ENCODE measurements at regions not wholly inside any gene's neighbourhood (a gene's known extent, or its start where the extent isn't known, plus 50 kb on each side); places are given as distances from the start of the nearest gene placed in this dataset.

DNA sequence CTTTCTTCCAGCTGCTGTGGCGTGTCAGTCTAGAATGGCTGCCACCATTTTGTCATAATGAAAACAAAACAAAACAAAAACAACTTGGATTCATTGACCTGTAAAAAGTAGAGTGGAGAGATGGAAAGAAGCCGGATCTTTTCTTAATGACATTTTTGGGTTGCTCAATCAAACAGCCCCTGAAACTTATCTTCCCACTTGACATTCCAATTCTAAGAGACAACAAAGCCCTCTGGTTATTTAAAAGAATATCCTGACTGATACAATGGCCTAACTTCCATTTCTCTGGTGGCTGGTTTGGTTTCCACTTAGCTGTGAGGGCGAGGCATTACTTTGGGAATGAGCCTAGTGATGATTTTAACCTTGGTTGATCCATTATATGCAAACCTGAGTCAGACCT lies 123.7 kb downstream of the AQP4 start:
- DNase-seq (ENCODE audit: low read depth) = no peak

DNA sequence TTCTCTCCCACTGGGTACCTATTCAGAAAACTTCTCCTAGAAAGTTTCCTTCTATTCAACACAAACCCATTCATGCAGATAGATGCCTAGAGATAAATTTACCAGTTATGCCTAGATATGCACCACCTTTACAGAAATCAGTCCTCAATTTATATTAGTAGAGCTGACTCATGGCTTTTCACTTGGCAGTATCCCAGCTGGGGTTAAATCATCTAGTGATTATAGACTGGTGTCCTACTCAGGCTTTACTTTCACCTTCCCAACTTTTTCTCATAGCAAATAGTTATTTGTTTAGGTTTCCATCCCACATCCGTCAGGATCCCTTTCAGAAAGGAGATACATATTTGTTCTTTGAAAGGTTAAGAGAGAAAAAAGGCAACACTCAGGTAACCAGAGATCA lies 124.5 kb downstream of the AQP4 start:
- no peak for DNase-seq (ENCODE audit: low read depth)

DNA sequence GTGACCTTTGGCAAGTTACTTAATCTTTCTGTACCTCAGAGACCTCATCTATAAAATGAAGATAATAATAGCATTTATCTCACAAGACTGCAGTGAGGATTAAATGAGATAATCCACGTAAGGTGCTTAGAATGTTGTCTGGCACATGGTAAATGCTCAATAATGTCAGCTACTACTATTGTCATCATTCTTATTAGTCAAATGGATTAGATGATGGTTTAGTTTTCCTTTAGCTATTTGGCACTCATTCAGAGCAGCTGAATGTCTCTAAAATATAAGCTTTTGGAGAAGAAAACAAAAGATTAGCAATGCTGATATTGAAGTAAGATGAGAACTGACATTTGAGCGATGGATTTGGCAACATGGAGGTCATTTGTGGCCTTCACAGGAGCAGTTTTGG lies 125.1 kb downstream of the AQP4 start:
- DNase-seq (ENCODE audit: low read depth) = no peak

DNA sequence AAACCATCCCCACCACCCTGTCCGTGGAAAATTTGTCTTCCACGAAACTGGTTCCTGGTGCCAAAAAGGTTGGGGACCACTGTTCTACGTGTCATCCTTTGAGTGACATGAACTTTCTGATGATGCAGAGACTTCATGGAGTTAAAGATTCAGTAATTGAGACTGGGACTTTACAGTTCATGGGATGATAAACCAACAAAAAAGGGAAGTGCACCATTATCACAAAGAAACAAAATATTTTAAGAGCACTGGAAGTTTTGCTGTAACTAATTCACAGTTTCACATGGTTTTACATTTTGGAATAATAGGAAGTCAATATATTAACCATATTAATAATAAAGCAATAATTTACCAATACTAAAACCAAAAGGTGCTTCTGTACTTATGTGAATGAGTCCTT lies 126.8 kb downstream of the AQP4 start:
- no peak for DNase-seq (ENCODE audit: low read depth)

DNA sequence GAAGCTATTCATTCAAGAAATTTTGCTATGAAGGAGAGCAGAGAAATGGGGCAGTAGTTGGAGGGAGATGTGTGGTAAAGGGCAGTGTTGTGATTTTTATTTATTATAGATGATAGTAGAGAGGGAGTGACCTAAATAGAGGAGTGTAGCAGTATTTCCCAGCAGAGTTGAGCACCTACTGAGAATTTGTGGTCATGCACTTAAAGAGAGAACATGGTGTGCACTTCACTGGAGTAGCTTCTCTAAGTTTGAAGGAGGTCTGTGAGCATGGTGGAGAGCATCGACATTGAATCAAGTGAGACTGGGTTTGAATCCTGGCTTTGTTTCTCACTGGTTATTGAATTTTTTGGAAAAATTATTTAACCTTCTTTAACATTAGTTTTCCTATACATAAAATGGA lies 129.2 kb downstream of the AQP4 start:
- no peak for DNase-seq (ENCODE audit: low read depth)

DNA sequence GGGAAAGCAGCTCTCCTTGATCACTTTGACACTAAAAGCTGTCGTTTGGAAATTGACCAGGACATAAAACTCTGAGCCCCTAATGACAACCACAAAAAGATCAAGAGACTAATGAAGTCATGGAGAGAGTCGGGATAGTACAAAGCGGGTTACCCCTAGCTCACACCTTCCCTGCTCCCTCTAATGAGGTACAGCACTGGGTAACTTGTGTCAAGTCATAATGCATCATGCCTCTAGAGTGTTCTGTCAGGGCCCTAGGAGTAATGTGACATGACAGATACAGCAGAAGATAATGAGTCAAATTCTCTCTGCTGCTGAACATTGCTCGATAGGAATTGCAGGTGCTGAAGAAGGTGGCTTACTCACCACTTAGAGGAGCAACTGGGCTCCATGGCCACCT lies 130.7 kb downstream of the AQP4 start:
- no peak for DNase-seq (ENCODE audit: low read depth)

DNA sequence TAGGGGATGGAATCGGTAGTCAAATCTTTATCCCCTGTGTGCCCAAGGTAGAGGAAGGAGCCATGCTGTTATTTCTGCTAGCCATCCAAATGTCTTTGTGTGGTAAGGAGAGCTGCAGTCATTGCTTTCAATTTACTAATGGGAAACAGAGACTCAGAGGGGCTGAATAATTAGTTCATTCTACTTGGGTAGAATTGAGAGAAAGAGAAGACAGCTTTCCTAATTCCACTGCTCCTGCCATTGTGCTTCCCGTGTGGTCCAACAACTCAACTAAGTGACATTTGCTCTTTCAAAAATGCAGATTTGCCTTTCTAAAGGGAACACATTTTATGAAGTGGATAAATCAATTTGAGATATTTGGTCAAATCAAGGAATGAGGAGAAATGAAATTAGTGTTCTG lies 136.1 kb downstream of the AQP4 start:
- DNase-seq (ENCODE audit: low read depth) = no peak

DNA sequence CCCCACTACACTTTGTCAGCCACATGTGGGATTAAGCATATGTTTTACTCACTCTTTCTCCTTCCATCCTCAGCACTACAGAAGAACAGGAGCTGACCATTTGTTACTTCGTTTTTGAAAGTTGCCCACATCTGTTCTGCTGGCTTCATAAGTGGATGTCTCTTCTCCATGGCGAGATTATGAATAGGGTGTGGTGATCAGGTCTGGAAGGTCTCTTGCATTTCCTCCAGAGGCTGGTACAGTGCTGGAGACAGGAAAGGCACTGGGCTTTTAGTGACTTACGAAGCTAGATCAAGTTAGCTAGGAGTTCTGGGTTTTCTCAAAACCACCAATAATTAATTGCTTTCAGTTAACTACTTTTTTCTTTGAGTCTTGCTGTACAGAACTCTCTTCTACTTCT lies 136.5 kb downstream of the AQP4 start:
- no peak for DNase-seq (ENCODE audit: low read depth)

DNA sequence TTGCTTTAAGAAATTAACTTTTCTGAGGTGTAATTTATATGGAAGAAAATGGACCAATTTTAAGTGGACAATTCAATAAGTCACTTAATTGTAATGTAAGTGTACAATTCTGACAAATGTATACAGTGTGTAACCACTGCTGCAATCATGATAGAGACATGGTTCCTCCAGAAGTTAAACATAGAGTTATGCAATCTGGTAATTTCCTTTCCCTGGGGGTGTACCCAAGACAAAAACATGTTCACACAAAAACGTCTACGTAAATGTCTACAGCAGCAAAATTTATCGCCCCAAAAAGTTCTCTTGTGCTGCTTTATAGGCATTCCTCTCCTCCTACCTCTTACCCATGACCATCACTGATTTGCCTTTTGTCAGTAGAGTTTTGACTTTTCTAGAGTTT lies 141.5 kb downstream of the AQP4 start:
- no peak for DNase-seq (ENCODE audit: low read depth)

DNA sequence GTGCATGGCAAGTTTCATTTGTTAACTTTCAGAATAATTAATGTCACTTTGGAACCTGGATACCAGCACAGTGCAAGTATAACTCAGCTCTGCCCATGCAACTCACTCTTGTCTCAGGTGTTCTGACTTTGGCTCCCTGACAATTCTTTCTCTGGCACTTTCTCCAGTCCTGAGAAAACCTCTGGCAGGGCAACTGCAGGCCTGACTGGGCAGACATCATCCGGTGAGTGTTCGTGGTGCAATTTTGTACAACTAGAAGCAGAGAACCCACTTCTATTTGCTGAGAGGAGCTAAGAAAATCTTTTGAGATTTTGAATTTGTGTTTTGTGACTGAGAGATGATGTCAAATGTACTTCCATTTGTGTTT lies 143.0 kb downstream of the AQP4 start:
- DNase-seq (ENCODE audit: low read depth) = no peak

DNA sequence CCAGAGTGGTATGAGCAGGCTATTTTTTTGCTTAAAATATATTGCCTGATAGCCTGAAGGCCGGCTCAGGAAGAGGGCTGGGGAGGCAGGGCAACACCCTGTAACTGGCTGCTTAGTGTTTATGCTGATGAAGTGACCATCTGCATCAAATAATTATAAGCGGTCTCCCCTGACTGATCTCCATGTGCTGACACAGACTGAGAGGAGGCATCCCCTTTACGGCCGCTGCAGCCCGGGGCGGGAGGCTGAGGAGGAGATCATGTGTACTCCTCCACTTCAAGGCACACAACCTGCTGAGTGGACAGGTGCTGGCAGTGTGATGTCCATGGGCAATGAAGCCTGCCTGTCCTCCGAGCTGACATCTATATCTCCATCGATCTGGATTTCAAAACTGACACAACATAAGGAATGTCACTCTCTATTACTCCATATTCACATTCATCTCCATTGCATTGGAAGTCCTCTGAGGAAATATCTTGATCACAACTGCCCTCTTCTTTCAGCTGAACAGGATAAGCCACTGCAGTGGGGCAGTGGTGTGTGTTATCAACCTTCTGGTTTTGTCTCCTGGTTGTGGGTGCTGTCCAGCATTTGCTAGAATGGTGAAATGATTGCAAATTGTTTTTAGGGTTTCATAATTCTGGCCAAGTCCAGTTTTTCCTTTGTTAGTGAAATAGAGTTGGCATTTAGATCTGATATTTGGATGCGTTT lies 143.5 kb downstream of the AQP4 start:
- DNase-seq (ENCODE audit: low read depth) = no peak

DNA sequence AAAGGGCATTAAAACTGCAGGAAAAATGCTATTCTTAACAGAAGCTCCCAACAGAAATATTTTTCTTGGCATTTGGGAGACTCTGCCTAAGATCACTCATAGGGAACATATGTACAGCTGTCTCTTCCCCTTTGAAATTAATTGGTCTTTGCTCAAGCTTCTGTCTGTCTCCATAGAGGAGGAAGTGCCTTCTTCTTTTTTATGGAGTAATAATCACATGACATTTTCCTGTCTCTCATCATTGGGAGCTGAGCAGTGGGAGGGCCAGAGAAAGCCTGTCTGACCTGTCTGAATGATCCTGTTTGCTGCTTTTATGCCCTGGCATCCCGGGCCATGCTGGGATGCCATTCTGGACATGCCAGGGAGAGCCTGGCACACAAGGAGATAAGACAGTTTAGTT lies 145.6 kb downstream of the AQP4 start:
- DNase-seq (ENCODE audit: low read depth) = no peak

DNA sequence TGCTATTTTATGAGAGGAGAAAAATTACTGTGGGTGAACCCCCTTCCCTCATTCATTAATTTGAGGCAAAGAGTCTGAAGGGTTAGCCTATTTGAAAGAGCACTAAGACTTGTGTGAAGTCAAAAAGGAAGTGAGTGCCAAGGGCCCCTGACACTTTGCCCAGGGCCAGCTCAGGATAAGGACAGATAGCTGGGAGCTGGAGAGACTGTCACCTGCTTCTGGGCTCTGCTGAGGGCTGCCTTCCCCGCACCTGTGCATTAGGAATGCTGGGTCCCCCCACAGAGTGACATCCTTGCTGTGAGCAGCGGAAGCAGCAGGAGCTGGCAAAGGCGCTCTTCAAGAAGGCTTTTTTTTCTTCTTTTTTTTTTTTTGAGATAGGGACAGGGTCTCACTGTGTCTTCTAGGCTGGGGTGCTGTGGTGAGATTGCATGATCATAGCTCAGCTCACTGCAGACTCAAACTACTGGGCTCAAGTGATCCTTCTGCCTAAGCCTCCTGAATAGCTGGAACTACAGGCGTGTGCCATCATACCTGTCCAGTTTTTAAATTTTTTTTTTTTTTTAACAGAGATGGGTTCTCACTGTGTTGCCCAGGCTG lies 148.3 kb downstream of the AQP4 start:
- no peak for DNase-seq (ENCODE audit: low read depth)

DNA sequence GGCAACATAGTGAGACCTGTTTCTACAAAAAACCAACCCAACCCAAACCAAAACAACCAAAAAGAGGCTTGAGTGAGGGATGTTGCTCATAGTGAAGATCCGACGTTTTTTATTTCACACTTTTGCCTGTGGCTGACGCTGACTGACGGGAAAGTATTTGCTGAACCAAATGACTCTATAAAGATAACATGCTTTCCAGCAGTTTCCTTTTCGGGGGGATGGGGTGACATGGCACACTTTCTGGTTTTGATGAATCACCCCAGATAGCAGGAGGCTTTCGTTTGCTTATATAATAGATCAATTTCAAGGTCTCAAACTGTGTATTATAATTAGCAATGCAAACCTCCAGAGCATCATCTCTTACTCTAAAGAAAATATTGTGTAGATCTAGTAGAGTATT lies 150.8 kb downstream of the AQP4 start:
- no peak for DNase-seq (ENCODE audit: low read depth)

DNA sequence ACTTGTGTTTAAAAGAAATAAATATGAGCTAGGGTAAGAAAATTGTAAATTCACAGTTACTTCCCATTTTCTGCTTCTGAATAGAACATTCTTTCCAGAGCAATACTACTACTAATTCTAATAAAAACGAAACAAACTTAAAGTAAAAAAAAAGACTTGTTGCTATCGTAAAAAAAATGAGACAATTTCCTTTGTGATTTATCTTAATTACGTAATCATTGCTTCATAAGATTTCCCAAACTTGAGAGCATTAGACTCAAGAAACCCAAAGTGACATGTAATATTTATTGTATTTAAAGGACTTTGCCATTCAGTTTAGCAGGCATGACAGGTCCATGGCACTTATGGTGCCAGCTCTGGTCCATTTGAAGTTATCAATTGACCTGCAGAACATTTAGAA lies 153.8 kb downstream of the AQP4 start:
- DNase-seq (ENCODE audit: low read depth) = no peak

DNA sequence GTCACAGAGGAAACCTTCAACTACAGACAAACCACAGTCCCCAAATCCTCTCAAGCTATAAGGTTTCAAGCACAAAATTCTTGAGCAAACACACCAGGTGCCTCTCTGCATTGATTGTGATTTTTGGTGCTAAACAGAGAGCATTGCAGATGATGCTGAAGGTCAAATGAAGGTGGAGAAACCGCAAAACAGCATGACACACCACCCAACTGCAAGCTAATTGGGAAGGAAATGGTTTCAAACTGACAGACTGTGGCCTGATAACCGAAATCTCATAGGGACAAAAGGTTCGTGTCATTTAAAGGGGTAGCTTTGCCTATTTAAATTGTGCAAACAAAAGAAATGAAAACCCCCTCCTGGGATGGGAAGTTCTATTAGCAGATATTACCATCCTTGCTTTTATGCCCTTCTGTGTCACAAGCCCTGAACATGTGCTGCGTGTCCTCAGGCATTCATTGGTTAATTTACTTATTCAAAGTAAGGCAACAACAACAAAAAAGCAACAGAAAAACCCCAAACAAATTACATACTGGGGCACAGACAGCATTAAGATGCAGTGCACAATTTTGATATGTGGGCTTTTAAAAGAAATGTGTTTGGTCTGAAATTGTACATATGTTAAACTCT lies 154.9 kb downstream of the AQP4 start:
- no peak for DNase-seq (ENCODE audit: low read depth)

DNA sequence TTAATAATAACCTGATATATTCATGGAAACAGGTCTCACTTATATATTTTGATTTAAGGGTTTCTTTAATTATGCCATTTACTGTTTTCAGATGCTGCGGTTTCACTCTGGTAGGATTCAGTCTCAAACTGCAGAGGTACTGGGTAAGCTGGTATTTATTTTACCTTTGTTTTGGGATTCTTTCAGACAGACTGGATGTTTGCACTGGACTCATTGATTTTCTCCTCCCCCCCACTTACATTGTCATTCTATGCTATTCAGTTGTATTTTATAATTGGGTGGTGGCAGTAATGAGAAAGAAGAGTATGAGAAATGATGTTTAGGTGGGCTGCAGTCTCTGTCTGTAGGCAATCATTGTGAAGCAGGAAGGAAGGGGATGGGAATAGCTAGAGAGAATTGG lies 155.6 kb downstream of the AQP4 start:
- no peak for DNase-seq (ENCODE audit: low read depth)

DNA sequence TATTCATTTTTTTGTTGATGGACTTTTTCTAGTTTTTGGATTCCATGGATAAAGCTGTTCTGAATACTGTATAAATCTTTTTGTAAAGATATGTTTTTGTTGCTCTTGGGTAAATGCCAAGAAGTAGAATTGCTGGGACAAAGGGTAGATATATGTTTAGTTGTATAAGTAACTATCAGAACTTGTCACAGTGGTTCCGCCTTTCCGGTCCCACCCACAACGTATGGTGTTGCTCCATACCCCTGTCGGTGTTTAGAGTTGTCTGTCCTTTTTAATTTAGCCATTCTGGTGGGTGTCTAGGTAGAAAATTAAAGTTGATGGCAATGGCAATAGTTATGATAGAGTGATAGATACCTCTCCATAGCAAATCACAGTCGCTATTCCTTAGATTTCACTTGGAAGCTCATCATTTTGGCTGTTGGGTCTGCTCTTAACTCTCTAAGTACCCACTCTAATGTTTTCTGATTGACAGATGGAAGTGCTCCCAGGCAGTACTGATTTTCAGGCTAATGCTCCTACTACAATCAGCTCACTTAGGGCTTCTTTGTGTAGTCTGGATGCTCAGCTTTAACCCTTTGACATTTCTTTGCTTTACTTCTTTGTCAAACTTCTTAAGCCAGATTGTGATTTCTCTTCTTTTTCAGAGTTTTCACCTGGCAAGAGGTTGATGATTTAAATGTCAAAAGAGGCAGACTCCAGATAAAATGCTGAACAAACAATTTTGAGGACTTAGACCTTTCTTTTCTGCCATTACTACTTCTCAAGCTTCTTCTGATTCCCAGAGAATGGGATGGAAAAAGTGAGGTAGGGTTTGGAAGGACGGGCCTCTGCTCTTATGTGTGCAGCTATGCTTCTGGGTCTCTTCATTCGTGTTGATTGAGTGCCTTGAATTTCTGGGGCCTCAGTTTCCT lies 156.4 kb downstream of the AQP4 start:
- no peak for DNase-seq (ENCODE audit: low read depth)

DNA sequence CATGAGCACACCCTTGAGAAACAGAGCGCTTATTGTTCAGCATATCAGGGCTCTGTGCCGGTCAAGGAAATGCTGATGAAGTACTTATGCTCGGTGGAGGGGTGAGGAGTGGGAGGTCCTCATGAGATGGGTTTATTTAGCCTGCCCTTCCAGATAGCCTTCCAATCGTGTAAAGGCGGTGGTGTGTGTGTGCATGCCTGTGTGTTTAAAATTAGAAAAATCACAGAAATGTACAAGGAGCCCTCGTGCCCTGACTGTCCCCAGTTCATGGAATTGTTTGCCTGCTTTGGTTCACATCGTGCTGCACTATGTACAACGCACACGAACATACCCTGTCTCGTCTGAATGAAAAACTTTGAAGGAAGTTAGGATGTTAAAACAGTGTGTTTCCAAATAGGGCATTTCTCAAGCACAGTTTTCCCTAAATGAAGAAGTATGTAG lies 158.6 kb downstream of the AQP4 start:
- no peak for DNase-seq (ENCODE audit: low read depth)

DNA sequence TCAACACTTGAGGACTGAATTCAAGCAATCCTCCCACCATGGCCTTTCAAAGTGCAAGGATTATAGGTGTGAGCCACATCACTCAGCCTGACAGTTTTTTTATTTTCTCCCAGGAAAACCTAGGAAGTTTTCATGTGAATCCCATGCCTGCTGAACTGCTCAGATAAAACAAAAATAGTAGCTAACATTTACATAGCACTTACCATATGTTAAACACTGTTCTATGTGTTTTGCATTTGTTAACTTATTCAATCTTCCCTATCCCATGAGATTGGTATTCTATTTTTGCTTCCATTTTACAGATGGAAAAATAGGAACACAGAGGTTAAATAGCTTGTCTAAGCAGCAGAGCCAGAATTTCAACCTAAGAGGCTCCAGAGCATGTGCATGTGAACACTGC lies 157.4 kb upstream of the KCTD1 start:
- DNase-seq (ENCODE audit: low read depth) = no peak

DNA sequence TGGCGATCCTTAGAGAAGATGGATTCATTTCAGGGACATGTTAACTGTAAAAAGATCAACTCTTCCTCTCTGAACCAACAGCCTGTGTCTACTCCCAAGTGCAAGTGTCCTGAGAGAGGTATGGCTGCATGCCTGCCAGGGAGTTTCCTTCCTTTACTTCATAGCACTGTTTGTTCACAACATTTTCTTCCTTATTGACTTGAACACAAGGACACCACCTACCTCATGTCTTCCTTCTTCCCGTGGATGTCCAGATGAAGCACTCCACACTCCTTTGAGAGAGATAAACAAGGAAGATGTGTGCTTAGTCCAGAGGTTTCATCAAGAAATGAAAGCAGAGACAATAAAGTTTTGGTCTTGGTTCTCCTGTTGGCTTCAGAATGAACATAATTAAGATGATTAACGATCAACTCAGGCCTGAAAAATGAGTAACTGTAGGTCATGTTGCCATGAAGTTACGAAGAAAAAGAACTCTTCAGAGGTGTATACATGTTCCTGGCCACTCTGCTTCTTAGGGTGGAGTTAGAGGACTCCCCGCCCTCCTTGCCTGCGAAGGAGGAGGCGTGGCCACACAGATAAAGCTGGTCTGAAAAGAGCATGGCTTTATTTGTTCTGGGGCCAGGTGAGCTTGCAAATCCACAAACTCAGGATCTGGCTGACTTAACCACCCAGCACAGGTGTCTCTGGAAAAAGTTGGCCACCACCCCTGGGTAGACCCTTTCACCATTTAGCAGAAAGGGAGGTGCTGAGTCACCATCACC lies 155.0 kb upstream of the KCTD1 start:
- no peak for DNase-seq (ENCODE audit: low read depth)

DNA sequence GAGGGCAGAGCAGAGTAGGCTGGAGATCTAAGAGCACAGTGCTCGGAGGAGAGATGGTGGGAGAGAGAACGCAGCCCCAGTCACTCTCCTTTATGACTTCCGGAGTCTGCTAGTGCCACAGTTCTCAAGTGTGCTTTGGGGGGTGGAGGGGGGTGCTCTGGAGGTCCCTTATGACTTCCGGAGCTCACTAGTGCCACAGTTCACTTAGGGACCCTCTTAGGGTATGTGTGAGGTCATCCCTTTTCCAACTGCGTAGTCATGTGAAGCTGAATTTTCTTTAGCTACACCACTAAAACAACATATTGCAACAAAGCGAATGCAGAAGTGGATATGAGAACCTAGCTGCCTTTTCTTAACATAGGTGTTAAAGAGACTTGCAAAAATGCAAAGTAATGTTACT lies 153.7 kb upstream of the KCTD1 start:
- DNase-seq (ENCODE audit: low read depth) = no peak
